H54 (cell line): ENCODE measurements at regions not wholly inside any gene's neighbourhood (a gene's known extent, or its start where the extent isn't known, plus 50 kb on each side); places are given as distances from the start of the nearest gene placed in this dataset.

ENCODE experiments used
- DNase-seq: peaks from one replicate; pipeline ENCODE4 v3.0.0; 2011; ENCODE audit warnings: low spot score, mixed read lengths; ENCODE audit not compliant: insufficient read length
- FAIRE-seq: peaks from 3 replicates; lab custom pipeline; 2011; peaks lifted over from hg19 to GRCh38; lab: Jason Lieb, UNC
- POLR2A ChIP-seq: IDR thresholded peaks from 2 replicates; pipeline ENCODE4 v1.6.1; 2011; ENCODE audit warnings: low read depth, mild to moderate bottlenecking, low read length

GRCh38 chr12:111057701-111058425 is 137.5 kb upstream of the MYL2 start:
- DNase-seq, result no peak
- FAIRE-seq, result no peak
- TF ChIP-seq POLR2A, result no peak

DNA sequence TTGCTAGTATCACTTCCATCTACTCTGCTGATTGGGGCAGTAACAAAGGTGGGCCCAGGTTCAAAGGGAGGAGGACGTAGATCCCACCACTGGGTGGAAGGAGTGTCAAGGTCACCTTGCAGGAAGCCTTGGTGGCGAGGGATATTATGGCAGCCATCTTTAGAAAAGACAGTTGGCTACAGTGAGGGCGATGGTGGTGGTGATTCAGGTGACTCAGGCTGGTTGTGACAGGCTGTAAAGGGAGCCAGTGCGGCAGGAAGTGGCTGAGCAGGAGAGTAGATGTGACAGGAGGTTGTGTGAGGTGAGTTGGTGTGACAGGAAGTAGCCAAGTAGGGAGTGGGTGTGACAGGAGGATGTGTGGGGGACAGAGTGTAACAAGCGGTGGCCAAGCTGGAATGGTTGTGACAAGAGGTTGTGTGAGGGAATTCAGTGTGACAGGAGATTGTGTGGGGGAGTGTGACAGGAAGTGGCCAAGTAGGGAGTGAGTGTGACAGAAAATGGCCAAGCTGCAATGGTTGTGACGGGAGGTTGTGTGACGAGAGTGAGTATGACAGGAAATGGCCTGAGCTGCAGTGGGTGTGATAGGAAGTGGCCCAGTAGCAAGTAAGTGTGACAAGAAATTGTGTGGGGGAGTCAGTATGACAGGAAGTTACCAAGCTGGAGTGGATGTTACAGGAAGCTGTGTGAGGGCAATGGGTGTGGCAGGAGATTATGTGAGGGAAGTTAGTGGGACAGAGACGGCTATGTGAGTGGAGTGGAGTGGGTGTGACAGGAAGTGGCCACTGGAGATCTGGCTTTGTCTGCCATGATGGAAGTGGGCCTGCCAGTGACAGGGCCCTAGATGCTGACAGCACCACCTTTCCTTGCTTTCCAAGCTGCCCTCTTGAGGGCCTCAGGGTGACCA is 136.5 kb upstream of the MYL2 start:
- DNase-seq (no peak), FAIRE-seq (no peak)
- no peak for TF ChIP-seq POLR2A

DNA sequence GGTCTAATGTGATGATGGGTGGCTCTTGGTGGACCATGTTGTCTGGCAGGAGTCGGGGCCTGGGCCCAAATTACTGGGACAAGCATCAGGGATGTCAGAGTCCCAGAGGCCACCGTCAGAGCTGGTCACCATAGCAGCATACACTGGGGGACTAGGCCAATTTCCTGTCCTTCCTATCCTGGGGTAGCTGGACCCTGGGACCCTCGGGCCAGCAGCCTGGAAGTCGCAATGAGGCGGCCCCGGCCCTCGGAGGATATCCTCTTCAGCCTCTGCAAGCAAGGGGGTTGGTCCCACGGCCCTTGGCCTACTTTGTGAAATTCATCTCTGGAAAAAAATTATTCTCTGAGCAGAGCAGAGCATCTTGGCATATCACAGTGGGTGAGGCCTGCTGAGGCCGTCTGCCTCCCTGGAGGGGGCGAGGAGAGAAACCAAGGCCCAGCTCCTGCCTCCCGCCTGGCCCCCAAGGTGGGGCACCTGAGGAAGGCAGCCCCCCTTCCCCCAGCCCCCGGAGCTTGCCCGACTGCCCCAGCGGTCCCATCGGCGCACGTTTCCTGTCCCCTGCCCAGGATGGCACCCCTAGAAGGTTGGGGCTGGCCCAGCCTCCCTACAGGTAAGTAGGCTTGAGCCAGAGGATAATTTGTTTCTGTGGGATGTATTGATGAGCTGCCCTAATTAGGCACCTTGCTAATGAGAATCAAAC is 135.0 kb upstream of the MYL2 start:
- no peak for TF ChIP-seq POLR2A
- FAIRE-seq (no peak), DNase-seq (no peak)

DNA sequence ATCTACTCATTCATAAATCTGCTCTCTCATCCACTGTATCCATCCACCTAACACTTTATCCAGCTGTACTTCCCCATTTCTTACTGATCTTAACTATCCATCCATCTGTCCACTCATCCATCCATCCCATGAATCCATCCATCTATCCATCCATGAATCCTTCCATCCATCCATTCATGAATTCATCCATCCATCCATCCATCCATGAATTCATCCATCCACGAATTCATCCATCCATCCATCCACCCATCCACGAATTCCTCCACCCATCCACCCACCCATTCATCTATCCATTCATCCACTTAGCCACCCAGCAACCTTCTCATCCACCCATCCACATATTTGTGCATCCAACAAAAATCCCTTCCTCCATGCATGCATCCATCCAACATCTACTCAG is 128.6 kb upstream of the MYL2 start:
- no peak for DNase-seq
- no peak for TF ChIP-seq POLR2A
- FAIRE-seq, result no peak

- DNase-seq (no peak), FAIRE-seq (no peak)
- no peak for TF ChIP-seq POLR2A
These were observed 126.5 kb upstream of the MYL2 start for GRCh38 chr12:111046896-111047295.

- no peak for FAIRE-seq
- TF ChIP-seq POLR2A, result no peak
These were observed 125.6 kb upstream of the MYL2 start for GRCh38 chr12:111045941-111046340.

DNA sequence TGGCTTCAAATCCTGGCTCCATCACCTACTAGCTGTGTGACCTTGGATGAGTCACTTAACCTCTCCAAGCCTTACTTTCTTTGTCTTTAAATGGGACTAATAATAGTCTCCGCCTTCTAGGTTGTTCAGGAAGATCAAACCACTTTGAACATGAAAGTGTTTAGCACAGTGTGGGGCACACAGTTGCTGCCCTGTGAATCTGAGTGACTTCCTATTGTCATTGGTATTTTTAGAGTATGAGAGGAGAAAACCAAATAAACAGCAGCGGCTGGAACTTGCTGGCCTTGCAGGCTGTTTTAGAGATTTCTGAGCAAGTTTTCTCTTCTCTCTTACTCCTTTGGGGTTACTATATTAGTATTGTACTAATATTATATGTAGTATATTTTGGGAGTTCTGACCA is 120.7 kb upstream of the MYL2 start:
- no peak for FAIRE-seq
- TF ChIP-seq POLR2A, result no peak

More at GRCh38 chr12:111045941-111046340, 125.6 kb upstream of the MYL2 start:
- no peak for DNase-seq

DNA sequence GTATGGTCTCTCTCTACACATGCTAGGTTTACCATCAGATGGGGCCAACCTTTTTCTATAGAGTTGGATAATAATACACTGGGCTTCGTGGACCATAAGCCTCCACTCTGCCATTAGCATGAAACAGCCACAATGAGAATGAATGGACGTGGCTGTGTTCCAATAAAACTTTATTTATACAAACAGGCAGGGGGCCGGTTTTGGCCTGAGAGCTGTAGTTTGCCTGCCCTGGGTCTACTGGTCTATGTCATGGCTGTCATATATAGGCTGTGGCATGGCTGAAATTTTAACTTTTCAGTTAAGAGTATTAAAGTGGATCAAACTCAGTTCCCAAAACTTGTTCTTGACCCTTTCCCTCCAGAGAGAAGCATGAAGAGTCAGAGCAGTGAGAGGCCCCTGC is 120.3 kb upstream of the MYL2 start:
- DNase-seq, result no peak
- no peak for FAIRE-seq
- no peak for TF ChIP-seq POLR2A

More for the DNA sequence above, 120.7 kb upstream of the MYL2 start:
- no peak for DNase-seq

DNA sequence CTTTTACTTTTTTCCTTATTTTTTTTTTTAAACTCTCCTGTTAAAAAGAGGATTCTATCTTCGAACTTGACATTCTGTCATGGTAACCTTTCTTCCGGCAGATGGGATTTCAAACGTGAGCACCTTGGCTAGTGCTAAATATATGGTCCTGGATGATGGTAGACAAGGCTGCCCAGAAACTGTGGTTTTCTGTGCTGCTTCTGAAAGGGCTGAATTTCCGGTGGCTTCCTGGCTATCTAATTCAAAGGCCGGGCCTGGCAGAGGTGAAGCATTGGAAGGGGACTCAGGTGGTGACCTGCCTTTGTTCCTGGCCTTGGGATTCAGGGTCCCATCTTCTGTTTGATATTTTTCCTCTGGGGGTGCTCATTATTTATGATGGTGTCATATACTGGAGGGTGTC is 118.6 kb upstream of the MYL2 start:
- DNase-seq (no peak), FAIRE-seq (no peak)
- TF ChIP-seq POLR2A, result no peak

DNA sequence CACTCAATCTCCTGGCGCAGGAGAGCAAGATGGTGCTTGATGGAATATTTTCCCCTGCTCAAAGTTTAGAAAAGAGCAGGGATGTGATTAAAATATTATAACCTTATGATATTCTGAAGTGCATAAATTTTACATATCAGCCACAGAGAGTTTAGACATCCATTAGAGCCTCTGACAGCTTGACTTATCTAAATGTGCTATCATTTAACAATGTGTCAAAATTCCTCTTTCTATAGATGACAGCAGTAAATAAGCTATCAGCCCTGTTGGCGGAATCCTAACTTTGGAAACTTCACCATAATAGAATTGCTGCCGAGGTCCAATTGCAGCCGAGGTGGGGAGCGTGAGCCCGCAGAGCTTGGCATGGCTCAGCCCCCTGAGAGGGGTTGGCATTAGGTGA is 117.7 kb upstream of the MYL2 start:
- no peak for DNase-seq
- no peak for TF ChIP-seq POLR2A
- FAIRE-seq, result no peak

DNA sequence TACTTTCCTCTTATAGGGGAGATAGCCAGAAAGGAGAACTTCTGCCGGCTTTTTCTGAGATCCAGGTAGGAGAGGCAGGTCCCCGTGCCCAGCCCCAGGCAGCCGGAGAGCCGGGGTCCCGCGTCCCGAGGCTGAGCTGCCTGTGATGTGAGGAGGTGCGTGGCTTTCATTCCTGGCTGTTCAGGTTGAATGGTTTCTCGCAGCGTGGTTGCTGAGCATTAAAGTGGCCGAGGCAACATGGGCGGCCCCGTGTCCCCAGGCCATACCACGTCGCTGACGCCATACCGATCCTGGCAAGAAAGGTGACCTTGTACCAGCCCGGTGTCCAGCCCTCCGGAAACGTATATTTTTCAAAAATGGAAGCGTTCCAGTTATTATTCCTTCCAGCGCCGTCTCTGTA is 116.7 kb upstream of the MYL2 start:
- TF ChIP-seq POLR2A, result no peak
- DNase-seq, result no peak
- no peak for FAIRE-seq

DNA sequence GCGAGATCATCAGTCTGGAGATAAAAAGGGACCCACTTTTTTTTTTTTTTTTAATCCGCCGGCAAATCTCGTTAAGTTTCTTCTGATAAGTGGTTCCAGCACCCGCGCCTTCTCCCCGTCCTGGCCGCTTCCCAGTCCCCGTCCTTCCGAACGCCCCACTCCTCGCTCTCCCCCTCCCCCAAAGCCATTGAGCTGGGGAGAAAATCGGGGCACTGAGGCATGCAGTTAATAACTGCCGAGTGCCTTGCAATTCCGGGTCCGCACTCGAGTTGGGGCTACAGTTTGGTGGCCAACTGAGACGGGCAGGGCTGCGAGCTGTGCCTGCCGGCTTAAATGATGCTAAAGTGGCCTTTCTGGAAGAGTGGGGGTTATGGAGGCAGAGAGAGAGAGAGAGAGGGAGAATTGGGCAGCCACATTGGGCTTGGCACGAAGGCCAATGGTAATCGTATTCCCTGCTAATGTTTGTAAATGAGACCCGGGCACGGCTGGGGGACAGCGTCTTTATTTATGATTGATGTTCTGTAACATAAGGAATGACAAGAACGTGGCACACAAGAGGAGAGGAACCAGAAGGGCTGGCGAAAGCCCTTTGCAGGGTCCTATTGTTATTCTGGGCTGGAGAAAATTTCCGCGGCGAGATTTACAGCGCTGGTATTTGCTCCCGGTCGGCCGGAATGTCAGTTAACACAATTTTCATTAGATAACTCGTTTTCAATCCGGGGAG is 115.4 kb upstream of the MYL2 start:
- TF ChIP-seq POLR2A, result no peak
- no peak for DNase-seq
- FAIRE-seq, result no peak

DNA sequence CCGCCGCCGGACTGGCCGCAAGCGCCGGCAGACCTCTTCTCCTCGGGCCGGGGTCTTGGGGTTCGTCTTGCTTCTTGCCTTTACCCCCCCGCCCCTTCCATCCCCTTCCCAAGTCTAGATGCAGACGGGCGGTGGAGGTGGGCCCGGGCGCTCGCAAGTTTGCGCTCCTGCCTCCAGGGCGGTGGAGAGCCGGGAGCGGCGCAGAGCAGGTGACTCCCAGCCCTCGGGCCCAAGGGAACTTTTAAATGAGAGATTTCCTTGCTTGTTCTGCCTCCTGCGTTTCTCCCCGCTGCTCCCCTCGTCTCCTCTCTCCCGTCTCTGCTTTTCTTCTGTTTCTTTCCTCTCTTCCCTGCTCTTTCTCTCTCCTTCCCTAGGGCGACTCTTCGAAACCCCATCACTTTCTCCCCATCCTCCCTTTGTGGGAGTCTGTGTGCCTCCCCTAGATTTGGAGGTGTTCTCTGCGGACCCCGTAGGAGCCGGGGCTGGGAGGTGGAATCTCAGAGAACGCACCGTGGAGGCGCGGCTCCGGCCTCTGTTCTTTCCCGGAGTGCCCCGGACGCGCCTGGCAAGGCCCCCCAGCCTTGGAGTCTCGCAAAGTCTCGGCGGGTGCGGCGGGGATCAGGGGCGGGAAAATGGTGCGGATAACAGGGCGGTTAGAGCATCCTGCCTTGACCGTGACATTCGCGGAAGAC is 114.7 kb upstream of the MYL2 start:
- no peak for FAIRE-seq
- TF ChIP-seq POLR2A, result no peak
- DNase-seq, result no peak
